Femur (tissue), 1 donor: ENCODE measurements at regions not wholly inside any gene's neighbourhood (a gene's known extent, or its start where the extent isn't known, plus 50 kb on each side); places are given as distances from the start of the nearest gene placed in this dataset.

ENCODE experiments used
- DNase-seq: peaks from one replicate; pipeline ENCODE4 v3.0.0-alpha.2; 2017

GRCh38 chr12:41924111-41924510 lies 220.6 kb downstream of the GXYLT1 start:
- no peak for DNase-seq

- no peak for DNase-seq
Observed at GRCh38 chr12:41923351-41923750, 221.3 kb downstream of the GXYLT1 start.

GRCh38 chr12:41920355-41920754 lies 224.3 kb downstream of the GXYLT1 start:
- DNase-seq = no peak

- no peak for DNase-seq
Observed at GRCh38 chr12:41919526-41920261, 225.0 kb downstream of the GXYLT1 start.

GRCh38 chr12:41919048-41919447 lies 225.6 kb downstream of the GXYLT1 start:
- DNase-seq = no peak

- DNase-seq = no peak
Observed at GRCh38 chr12:41917938-41918341, 226.7 kb downstream of the GXYLT1 start.

- no peak for DNase-seq
Observed at GRCh38 chr12:41917181-41917580, 227.5 kb downstream of the GXYLT1 start.

- no peak for DNase-seq
Observed at GRCh38 chr12:41910578-41911320, 233.9 kb downstream of the GXYLT1 start.

GRCh38 chr12:41908206-41908605 lies 236.5 kb downstream of the GXYLT1 start:
- no peak for DNase-seq

- DNase-seq = no peak
Observed at GRCh38 chr12:41907550-41907949, 237.1 kb downstream of the GXYLT1 start.

GRCh38 chr12:41907021-41907420 lies 237.7 kb downstream of the GXYLT1 start:
- DNase-seq = no peak

- DNase-seq = no peak
Observed at GRCh38 chr12:41905759-41906297, 238.8 kb downstream of the GXYLT1 start.

- DNase-seq = no peak
Observed at GRCh38 chr12:41905073-41905758, 239.5 kb downstream of the GXYLT1 start.

GRCh38 chr12:41904041-41904440 lies 240.6 kb downstream of the GXYLT1 start:
- no peak for DNase-seq

GRCh38 chr12:41903014-41903708 lies 241.5 kb downstream of the GXYLT1 start:
- DNase-seq = no peak

- no peak for DNase-seq
Observed at GRCh38 chr12:41899577-41899976, 245.1 kb downstream of the GXYLT1 start.

GRCh38 chr12:41897593-41897992 lies 247.1 kb downstream of the GXYLT1 start:
- DNase-seq = no peak

- DNase-seq = no peak
Observed at GRCh38 chr12:41893491-41893890, 251.2 kb downstream of the GXYLT1 start.

- DNase-seq = no peak
Observed at GRCh38 chr12:41892302-41892701, 252.4 kb downstream of the GXYLT1 start.

- no peak for DNase-seq
Observed at GRCh38 chr12:41891226-41891625, 253.4 kb downstream of the GXYLT1 start.

GRCh38 chr12:41888285-41888684 lies 256.4 kb downstream of the GXYLT1 start:
- no peak for DNase-seq

GRCh38 chr12:41881891-41882805 lies 262.5 kb downstream of the GXYLT1 start:
- no peak for DNase-seq
